ENCODE measurements at regions not wholly inside any gene's neighbourhood (a gene's known extent, or its start where the extent isn't known, plus 50 kb on each side); places are given as distances from the start of the nearest gene placed in this dataset.

- no peak overlapping the region for H3K27ac ChIP-seq (ENCODE audit: low read depth in 1 of 2, low read length in 1 of 2)
- H3K27me3 ChIP-seq (ENCODE audit: control insufficient read depth in 2 of 2, insufficient read depth in 1 of 2, low read length in 1 of 2), result no peaks in the 10 kb centered on the region
- DNase-seq (ENCODE audit: low read depth in 6 of 9, low spot score in 9 of 9), result no peak
- H3K36me3 ChIP-seq (ENCODE audit: control insufficient read depth in 2 of 2, insufficient read depth in 2 of 2, low read length in 1 of 2), result no peaks in the 10 kb centered on the region
- WGBS, result 97% methylated on average over 1 of the region's 1 CpG
- no peak overlapping the region for H3K4me3 ChIP-seq (ENCODE audit: low read length in 2 of 2)
- H3K9me3 ChIP-seq (ENCODE audit: control insufficient read depth in 2 of 2, insufficient read depth in 1 of 2, low read length in 1 of 2), result no peaks in the 10 kb centered on the region
- H3K4me1 ChIP-seq (ENCODE audit: control insufficient read depth in 2 of 2, insufficient read depth in 2 of 2, low read length in 2 of 2), result no peaks in the 10 kb centered on the region
Observed at GRCh38 chr3:107294117-107294516, 83.1 kb upstream of the CCDC54 start.

GRCh38 chr3:107297597-107297996 is 79.6 kb upstream of the CCDC54 start:
- 98% methylated on average over 3 of the region's 3 CpGs for WGBS

GRCh38 chr3:107307205-107307604 is 70.0 kb upstream of the CCDC54 start:
- Histone ChIP-seq H3K27me3 (ENCODE audit: control insufficient read depth in 2 of 2, insufficient read depth in 1 of 2, low read length in 1 of 2) (no peaks in the 10 kb centered on the region), H3K4me3 (ENCODE audit: low read length in 2 of 2) (no peak overlapping the region), H3K36me3 (ENCODE audit: control insufficient read depth in 2 of 2, insufficient read depth in 2 of 2, low read length in 1 of 2) (no peaks in the 10 kb centered on the region), H3K9me3 (ENCODE audit: control insufficient read depth in 2 of 2, insufficient read depth in 1 of 2, low read length in 1 of 2) (no peaks in the 10 kb centered on the region), H3K4me1 (ENCODE audit: control insufficient read depth in 2 of 2, insufficient read depth in 2 of 2, low read length in 2 of 2) (no peaks in the 10 kb centered on the region), H3K27ac (ENCODE audit: low read depth in 1 of 2, low read length in 1 of 2) (no peak overlapping the region)
- DNase-seq (ENCODE audit: low read depth in 6 of 9, low spot score in 9 of 9), result no peak
- 95% methylated on average over 2 of the region's 2 CpGs for WGBS

More at GRCh38 chr3:107297597-107297996, 79.6 kb upstream of the CCDC54 start:
- Histone ChIP-seq H3K27ac (ENCODE audit: low read depth in 1 of 2, low read length in 1 of 2) (no peak overlapping the region), H3K36me3 (ENCODE audit: control insufficient read depth in 2 of 2, insufficient read depth in 2 of 2, low read length in 1 of 2) (no peaks in the 10 kb centered on the region), H3K27me3 (ENCODE audit: control insufficient read depth in 2 of 2, insufficient read depth in 1 of 2, low read length in 1 of 2) (no peaks in the 10 kb centered on the region), H3K4me3 (ENCODE audit: low read length in 2 of 2) (no peak overlapping the region), H3K9me3 (ENCODE audit: control insufficient read depth in 2 of 2, insufficient read depth in 1 of 2, low read length in 1 of 2) (no peaks in the 10 kb centered on the region), H3K4me1 (ENCODE audit: control insufficient read depth in 2 of 2, insufficient read depth in 2 of 2, low read length in 2 of 2) (no peaks in the 10 kb centered on the region)
- no peak for DNase-seq (ENCODE audit: low read depth in 6 of 9, low spot score in 9 of 9)

- no peak overlapping the region for H3K4me3 ChIP-seq (ENCODE audit: low read length in 2 of 2)
- H3K9me3 ChIP-seq (ENCODE audit: control insufficient read depth in 2 of 2, insufficient read depth in 1 of 2, low read length in 1 of 2), result no peaks in the 10 kb centered on the region
- H3K27ac ChIP-seq (ENCODE audit: low read depth in 1 of 2, low read length in 1 of 2), result no peak overlapping the region
- DNase-seq (ENCODE audit: low read depth in 6 of 9, low spot score in 9 of 9), result no peak
- 94% methylated on average over 2 of the region's 2 CpGs for WGBS
- H3K36me3 ChIP-seq (ENCODE audit: control insufficient read depth in 2 of 2, insufficient read depth in 2 of 2, low read length in 1 of 2), result no peaks in the 10 kb centered on the region
- H3K27me3 ChIP-seq (ENCODE audit: control insufficient read depth in 2 of 2, insufficient read depth in 1 of 2, low read length in 1 of 2), result no peaks in the 10 kb centered on the region
- H3K4me1 ChIP-seq (ENCODE audit: control insufficient read depth in 2 of 2, insufficient read depth in 2 of 2, low read length in 2 of 2), result no peaks in the 10 kb centered on the region
Observed at GRCh38 chr3:107308716-107309115, 68.5 kb upstream of the CCDC54 start.

GRCh38 chr3:107309312-107309711 is 67.9 kb upstream of the CCDC54 start:
- Histone ChIP-seq H3K4me1 (ENCODE audit: control insufficient read depth in 2 of 2, insufficient read depth in 2 of 2, low read length in 2 of 2) (no peaks in the 10 kb centered on the region), H3K4me3 (ENCODE audit: low read length in 2 of 2) (no peak overlapping the region), H3K9me3 (ENCODE audit: control insufficient read depth in 2 of 2, insufficient read depth in 1 of 2, low read length in 1 of 2) (no peaks in the 10 kb centered on the region), H3K36me3 (ENCODE audit: control insufficient read depth in 2 of 2, insufficient read depth in 2 of 2, low read length in 1 of 2) (no peaks in the 10 kb centered on the region), H3K27ac (ENCODE audit: low read depth in 1 of 2, low read length in 1 of 2) (no peak overlapping the region), H3K27me3 (ENCODE audit: control insufficient read depth in 2 of 2, insufficient read depth in 1 of 2, low read length in 1 of 2) (no peaks in the 10 kb centered on the region)
- WGBS, result 93% methylated on average over 1 of the region's 1 CpG
- no peak for DNase-seq (ENCODE audit: low read depth in 6 of 9, low spot score in 9 of 9)

GRCh38 chr3:107313711-107314110 is 63.5 kb upstream of the CCDC54 start:
- H3K27me3 ChIP-seq (ENCODE audit: control insufficient read depth in 2 of 2, insufficient read depth in 1 of 2, low read length in 1 of 2), result no peaks in the 10 kb centered on the region
- peaks cover 0 to 3% of the 10 kb centered on the region in 2 donors for H3K9me3 ChIP-seq (ENCODE audit: control insufficient read depth in 2 of 2, insufficient read depth in 1 of 2, low read length in 1 of 2)
- WGBS, result 47% methylated on average over 3 of the region's 3 CpGs
- H3K36me3 ChIP-seq (ENCODE audit: control insufficient read depth in 2 of 2, insufficient read depth in 2 of 2, low read length in 1 of 2), result no peaks in the 10 kb centered on the region
- H3K27ac ChIP-seq (ENCODE audit: low read depth in 1 of 2, low read length in 1 of 2), result no peak overlapping the region
- no peak overlapping the region for H3K4me3 ChIP-seq (ENCODE audit: low read length in 2 of 2)
- no peaks in the 10 kb centered on the region for H3K4me1 ChIP-seq (ENCODE audit: control insufficient read depth in 2 of 2, insufficient read depth in 2 of 2, low read length in 2 of 2)
- DNase-seq (ENCODE audit: low read depth in 6 of 9, low spot score in 9 of 9), result no peak

GRCh38 chr3:107315141-107315540 is 62.1 kb upstream of the CCDC54 start:
- Histone ChIP-seq H3K4me3 (ENCODE audit: low read length in 2 of 2) (no peak overlapping the region), H3K27ac (ENCODE audit: low read depth in 1 of 2, low read length in 1 of 2) (no peak overlapping the region), H3K9me3 (ENCODE audit: control insufficient read depth in 2 of 2, insufficient read depth in 1 of 2, low read length in 1 of 2) (peaks cover 0 to 3% of the 10 kb centered on the region in 2 donors), H3K27me3 (ENCODE audit: control insufficient read depth in 2 of 2, insufficient read depth in 1 of 2, low read length in 1 of 2) (no peaks in the 10 kb centered on the region), H3K4me1 (ENCODE audit: control insufficient read depth in 2 of 2, insufficient read depth in 2 of 2, low read length in 2 of 2) (no peaks in the 10 kb centered on the region), H3K36me3 (ENCODE audit: control insufficient read depth in 2 of 2, insufficient read depth in 2 of 2, low read length in 1 of 2) (no peaks in the 10 kb centered on the region)
- no peak for DNase-seq (ENCODE audit: low read depth in 6 of 9, low spot score in 9 of 9)
- 97% methylated on average over 4 of the region's 4 CpGs for WGBS

GRCh38 chr3:107323723-107324122 is 53.5 kb upstream of the CCDC54 start:
- no peaks in the 10 kb centered on the region for H3K4me1 ChIP-seq (ENCODE audit: control insufficient read depth in 2 of 2, insufficient read depth in 2 of 2, low read length in 2 of 2)
- WGBS, result 96% methylated on average over 2 of the region's 2 CpGs
- H3K27me3 ChIP-seq (ENCODE audit: control insufficient read depth in 2 of 2, insufficient read depth in 1 of 2, low read length in 1 of 2), result no peaks in the 10 kb centered on the region
- no peaks in the 10 kb centered on the region for H3K36me3 ChIP-seq (ENCODE audit: control insufficient read depth in 2 of 2, insufficient read depth in 2 of 2, low read length in 1 of 2)
- DNase-seq (ENCODE audit: low read depth in 6 of 9, low spot score in 9 of 9), result no peak
- no peaks in the 10 kb centered on the region for H3K9me3 ChIP-seq (ENCODE audit: control insufficient read depth in 2 of 2, insufficient read depth in 1 of 2, low read length in 1 of 2)
- H3K4me3 ChIP-seq (ENCODE audit: low read length in 2 of 2), result no peak overlapping the region
- H3K27ac ChIP-seq (ENCODE audit: low read depth in 1 of 2, low read length in 1 of 2), result no peak overlapping the region

GRCh38 chr3:107325446-107325845 is 51.8 kb upstream of the CCDC54 start:
- no peak overlapping the region for H3K4me3 ChIP-seq (ENCODE audit: low read length in 2 of 2)
- no peaks in the 10 kb centered on the region for H3K27me3 ChIP-seq (ENCODE audit: control insufficient read depth in 2 of 2, insufficient read depth in 1 of 2, low read length in 1 of 2)
- H3K36me3 ChIP-seq (ENCODE audit: control insufficient read depth in 2 of 2, insufficient read depth in 2 of 2, low read length in 1 of 2), result no peaks in the 10 kb centered on the region
- whole genome bisulfite sequencing, result 88% methylated on average over 7 of the region's 7 CpGs
- H3K27ac ChIP-seq (ENCODE audit: low read depth in 1 of 2, low read length in 1 of 2), result no peak overlapping the region
- no peaks in the 10 kb centered on the region for H3K9me3 ChIP-seq (ENCODE audit: control insufficient read depth in 2 of 2, insufficient read depth in 1 of 2, low read length in 1 of 2)
- H3K4me1 ChIP-seq (ENCODE audit: control insufficient read depth in 2 of 2, insufficient read depth in 2 of 2, low read length in 2 of 2), result no peaks in the 10 kb centered on the region
- DNase-seq (ENCODE audit: low read depth in 6 of 9, low spot score in 9 of 9), result no peak
